CD4-positive, alpha-beta T cell (primary cell): ENCODE measurements at regions not wholly inside any gene's neighbourhood (a gene's known extent, or its start where the extent isn't known, plus 50 kb on each side); places are given as distances from the start of the nearest gene placed in this dataset.

Experiments used
- ATAC-seq: fragments of 200-7000 bp; cut with Tn5 transposase; one replicate; pipeline ENCODE4 v1.10.0; 2022; ENCODE audit warnings: mild to moderate bottlenecking; ENCODE audit not compliant: poor library complexity
- CTCF ChIA-PET: fragments of 350-600 bp; sonication (Branson Sonifier 250); formaldehyde crosslinking; loops from one replicate; lab custom pipeline; 2021; ENCODE audit warnings: antibody characterized with exemption, inconsistent platforms; lab: Charles Lee
- POLR2A ChIA-PET: fragments of 350-600 bp; sonication (Branson Sonifier 250); formaldehyde crosslinking; loops from one replicate; lab custom pipeline; 2021; ENCODE audit warnings: antibody characterized with exemption, inconsistent platforms; lab: Charles Lee
- DNase-seq, 14 experiments: peaks; one replicate each; pipeline ENCODE4 v3.0.0-alpha.2; 2013 to 2020; ENCODE audit warnings: mixed read lengths in 2 of 14
- H3K27ac ChIP-seq, 2 donors: one replicate each; pipeline versions ENCODE4 v1.5.1 to v1.7.0; 2013; ENCODE audit warnings: low read length in 2 of 2, low read depth in 1 of 2, mild to moderate bottlenecking in 1 of 2
- H3K27me3 ChIP-seq, 2 experiments: 1 replicate in 1 of 2; 2 replicates in 1 of 2; pipeline versions ENCODE4 v1.6.1 to v1.7.0; 2013; ENCODE audit warnings: low read length in 2 of 2, control low read depth in 1 of 2, mild to moderate bottlenecking in 1 of 2, moderate library complexity in 1 of 2; ENCODE audit not compliant: insufficient read depth in 2 of 2, control insufficient read depth in 1 of 2
- H3K36me3 ChIP-seq: one replicate; pipeline ENCODE4 v1.6.1; 2013; ENCODE audit warnings: low read length, control low read depth; ENCODE audit not compliant: insufficient read depth
- H3K4me1 ChIP-seq: one replicate; pipeline ENCODE4 v1.6.1; 2013; ENCODE audit warnings: low read length, control low read depth; ENCODE audit not compliant: insufficient read depth
- H3K4me3 ChIP-seq: one replicate; pipeline ENCODE4 v1.5.1; 2013; ENCODE audit warnings: mild to moderate bottlenecking, low read length, moderate library complexity
- H3K9me3 ChIP-seq, 2 experiments: 1 replicate in 1 of 2; 2 replicates in 1 of 2; pipeline versions ENCODE4 v1.6.1 to v1.7.0; 2013; ENCODE audit warnings: low read length in 2 of 2, mild to moderate bottlenecking in 2 of 2, control low read depth in 1 of 2, moderate library complexity in 1 of 2; ENCODE audit not compliant: control insufficient read depth in 1 of 2, insufficient read depth in 1 of 2
- H3K27ac Mint-ChIP-seq: one replicate; pipeline ENCODE4 v1.8.0; 2020; ENCODE audit warnings: mixed read lengths
- H3K27me3 Mint-ChIP-seq: one replicate; pipeline ENCODE4 v1.8.0; 2021; ENCODE audit warnings: mixed read lengths
- H3K36me3 Mint-ChIP-seq: one replicate; pipeline ENCODE4 v1.8.0; 2021; ENCODE audit warnings: low read depth, mixed read lengths
- H3K4me1 Mint-ChIP-seq: one replicate; pipeline ENCODE4 v1.8.0; 2021; ENCODE audit warnings: low read depth, mixed read lengths
- H3K4me3 Mint-ChIP-seq: one replicate; pipeline ENCODE4 v1.8.0; 2020; ENCODE audit warnings: mild to moderate bottlenecking, mixed read lengths
- H3K9me3 Mint-ChIP-seq: one replicate; pipeline ENCODE4 v1.8.0; 2020; ENCODE audit warnings: mixed read lengths
- CTCF ChIP-seq: fragments of 200-600 bp; IDR thresholded peaks from one replicate; pipeline ENCODE4 v1.8.0; 2022; ENCODE audit warnings: antibody characterized with exemption, mild to moderate bottlenecking
- intact Hi-C, 2 experiments: fragments of 100-400 bp; cut with DNase I in 1 of 2; cut with micrococcal nuclease in 1 of 2; formaldehyde crosslinking; loops; one replicate each; pipeline versions ENCODE4 v1.15.1 to v1.9.0; 2023 to 2025; cut with DNase I, micrococcal nuclease

GRCh38 chr15:62846805-62847495, 195.6 kb upstream of the TPM1 start:
- H3K36me3 Mint-ChIP-seq, result no peaks in the 10 kb centered on the region
- ChIA-PET CTCF (no interaction called here), POLR2A (no interaction called here)
- H3K27ac Mint-ChIP-seq, result no peak overlapping the region
- no peaks in the 10 kb centered on the region for H3K36me3 ChIP-seq
- intact Hi-C loops, result no loop called here
- ATAC-seq, result no peak
- H3K4me1 ChIP-seq, result no peaks in the 10 kb centered on the region
- no peak overlapping the region for H3K4me3 Mint-ChIP-seq
- H3K4me3 ChIP-seq, result no peak overlapping the region
- no peak for DNase-seq
- no peak overlapping the region for H3K27ac ChIP-seq
- no peak for TF ChIP-seq CTCF
- peaks cover 5 to 14% of the 10 kb centered on the region in 2 experiments for H3K27me3 ChIP-seq
- H3K9me3 Mint-ChIP-seq, result no peaks in the 10 kb centered on the region
- peaks cover 11% of the 10 kb centered on the region for H3K27me3 Mint-ChIP-seq
- no peaks in the 10 kb centered on the region for H3K4me1 Mint-ChIP-seq
- H3K9me3 ChIP-seq, result no peaks in the 10 kb centered on the region

- H3K27me3 ChIP-seq, result peaks cover 5 to 14% of the 10 kb centered on the region in 2 experiments
- H3K4me3 ChIP-seq, result no peak overlapping the region
- Mint-ChIP-seq H3K4me1 (no peaks in the 10 kb centered on the region), H3K36me3 (no peaks in the 10 kb centered on the region), H3K9me3 (no peaks in the 10 kb centered on the region), H3K27me3 (peaks cover 11% of the 10 kb centered on the region), H3K27ac (no peak overlapping the region), H3K4me3 (no peak overlapping the region)
- H3K36me3 ChIP-seq, result no peaks in the 10 kb centered on the region
- no peaks in the 10 kb centered on the region for H3K4me1 ChIP-seq
- intact Hi-C loops, result no loop called here
- POLR2A ChIA-PET, result no interaction called here
- no peaks in the 10 kb centered on the region for H3K9me3 ChIP-seq
- no peak overlapping the region for H3K27ac ChIP-seq
- peak; percentile 23 for TF ChIP-seq CTCF
- ATAC-seq (no peak), DNase-seq (peak in 11 of 14 experiments; percentile 3 to 55 (median 13))
- CTCF ChIA-PET, result interaction anchor here (1.2 kb wide), 1 partner anchor 246 kb away, joined by 3 read pairs; no protein-coding TSS in a partner anchor
These were observed 194.6 kb upstream of the TPM1 start for GRCh38 chr15:62847900-62848489.

- no peak for TF ChIP-seq CTCF
- no peaks in the 10 kb centered on the region for H3K36me3 ChIP-seq
- peaks cover 5 to 14% of the 10 kb centered on the region in 2 experiments for H3K27me3 ChIP-seq
- no peak overlapping the region for H3K27ac Mint-ChIP-seq
- no peaks in the 10 kb centered on the region for H3K4me1 Mint-ChIP-seq
- no peaks in the 10 kb centered on the region for H3K36me3 Mint-ChIP-seq
- POLR2A ChIA-PET, result no interaction called here
- H3K9me3 ChIP-seq, result no peaks in the 10 kb centered on the region
- CTCF ChIA-PET, result interaction anchor here (1.2 kb wide), 1 partner anchor 246 kb away, joined by 3 read pairs; no protein-coding TSS in a partner anchor
- H3K27me3 Mint-ChIP-seq, result peaks cover 15% of the 10 kb centered on the region
- H3K9me3 Mint-ChIP-seq, result no peaks in the 10 kb centered on the region
- H3K4me1 ChIP-seq, result no peaks in the 10 kb centered on the region
- ATAC-seq (no peak), DNase-seq (no peak)
- no peak overlapping the region for H3K27ac ChIP-seq
- no peak overlapping the region for H3K4me3 ChIP-seq
- intact Hi-C loops, result no loop called here
- H3K4me3 Mint-ChIP-seq, result no peak overlapping the region
These were observed 193.9 kb upstream of the TPM1 start for GRCh38 chr15:62848632-62849050.
